GM19240 (cell line): ENCODE measurements at regions not wholly inside any gene's neighbourhood (a gene's known extent, or its start where the extent isn't known, plus 50 kb on each side); places are given as distances from the start of the nearest gene placed in this dataset.

ENCODE experiments used
- DNase-seq: peaks from one replicate; pipeline ENCODE4 v3.0.0; 2011; ENCODE audit warnings: low spot score; ENCODE audit not compliant: insufficient read length

GRCh38 chr9:109549386-109549785 lies 51.3 kb upstream of the PTPN3 start:
- DNase-seq: no peak

- DNase-seq: no peak
Observed at GRCh38 chr9:109551651-109552050, 53.5 kb upstream of the PTPN3 start.

- no peak for DNase-seq
Observed at GRCh38 chr9:109555215-109555614, 57.1 kb upstream of the PTPN3 start.

GRCh38 chr9:109556061-109556460 lies 58.0 kb upstream of the PTPN3 start:
- DNase-seq: no peak

GRCh38 chr9:109556786-109557185 lies 58.7 kb upstream of the PTPN3 start:
- DNase-seq: no peak

GRCh38 chr9:109557481-109557880 lies 59.4 kb upstream of the PTPN3 start:
- no peak for DNase-seq

GRCh38 chr9:109558718-109559151 lies 60.6 kb upstream of the PTPN3 start:
- DNase-seq: no peak

GRCh38 chr9:109560470-109561132 lies 62.5 kb upstream of the PTPN3 start:
- no peak for DNase-seq

GRCh38 chr9:109561137-109561536 lies 63.0 kb upstream of the PTPN3 start:
- DNase-seq: no peak

GRCh38 chr9:109568089-109568488 lies 70.0 kb upstream of the PTPN3 start:
- DNase-seq: no peak

GRCh38 chr9:109568568-109569210 lies 70.6 kb upstream of the PTPN3 start:
- no peak for DNase-seq

GRCh38 chr9:109574061-109574882 lies 76.2 kb upstream of the PTPN3 start:
- DNase-seq: peak; percentile 5

GRCh38 chr9:109576762-109577161 lies 78.7 kb upstream of the PTPN3 start:
- DNase-seq: no peak

- DNase-seq: no peak
Observed at GRCh38 chr9:109579191-109579948, 81.3 kb upstream of the PTPN3 start.

- DNase-seq: no peak
Observed at GRCh38 chr9:109582386-109582785, 84.3 kb upstream of the PTPN3 start.

- DNase-seq: no peak
Observed at GRCh38 chr9:109584205-109584604, 86.1 kb upstream of the PTPN3 start.

GRCh38 chr9:109585796-109586195 lies 87.7 kb upstream of the PTPN3 start:
- DNase-seq: no peak

GRCh38 chr9:109586993-109587392 lies 88.9 kb upstream of the PTPN3 start:
- DNase-seq: no peak

GRCh38 chr9:109588415-109588814 lies 90.3 kb upstream of the PTPN3 start:
- no peak for DNase-seq

- no peak for DNase-seq
Observed at GRCh38 chr9:109590966-109591365, 92.9 kb upstream of the PTPN3 start.

GRCh38 chr9:109591691-109592090 lies 93.6 kb upstream of the PTPN3 start:
- DNase-seq: no peak

- DNase-seq: no peak
Observed at GRCh38 chr9:109593612-109594011, 95.5 kb upstream of the PTPN3 start.
